DOHH2 (cell line): ENCODE measurements at regions not wholly inside any gene's neighbourhood (a gene's known extent, or its start where the extent isn't known, plus 50 kb on each side); places are given as distances from the start of the nearest gene placed in this dataset.

ENCODE experiments used
- H3F3A ChIP-seq: fragments of 200-600 bp; sonication (generic), shearing (Covaris generic); 2 replicates; pipeline ENCODE4 v1.6.0; 2016; ENCODE audit warnings: antibody characterized with exemption, mild to moderate bottlenecking; ENCODE audit not compliant: control insufficient read depth, insufficient read depth
- H3K27ac ChIP-seq: fragments of 200-600 bp; sonication (generic); 2 replicates; pipeline ENCODE4 v1.5.1; 2014; ENCODE audit warnings: low read depth, mild to moderate bottlenecking, low read length, moderate library complexity
- H3K27me3 ChIP-seq: fragments of 200-600 bp; sonication (generic); 2 replicates; pipeline ENCODE4 v1.6.1; 2014; ENCODE audit warnings: mild to moderate bottlenecking, low read length, mixed read lengths; ENCODE audit not compliant: control insufficient read depth
- H3K36me3 ChIP-seq: fragments of 200-600 bp; sonication (generic); 2 replicates; pipeline ENCODE4 v1.6.1; 2014; ENCODE audit warnings: mild to moderate bottlenecking, low read length, moderate library complexity, mixed read lengths; ENCODE audit not compliant: control insufficient read depth
- H3K4me1 ChIP-seq: fragments of 200-600 bp; sonication (generic); 2 replicates; pipeline ENCODE4 v1.6.1; 2014; ENCODE audit warnings: mild to moderate bottlenecking, low read length, mixed read lengths; ENCODE audit not compliant: control insufficient read depth
- H3K4me2 ChIP-seq: fragments of 200-600 bp; sonication (generic); 2 replicates; pipeline ENCODE4 v1.6.0; 2014; ENCODE audit warnings: mild to moderate bottlenecking, low read length, moderate library complexity
- H3K4me3 ChIP-seq: fragments of 200-600 bp; sonication (generic); 2 replicates; pipeline ENCODE4 v1.5.1; 2014; ENCODE audit warnings: mild to moderate bottlenecking, low read length, mixed read lengths
- H3K79me2 ChIP-seq: fragments of 200-600 bp; sonication (generic); 2 replicates; pipeline ENCODE4 v1.6.1; 2014; ENCODE audit warnings: mild to moderate bottlenecking, low read length, mixed read lengths; ENCODE audit not compliant: control insufficient read depth
- H3K9me2 ChIP-seq: fragments of 200-600 bp; sonication (generic); replicated peaks from 2 replicates; pipeline ENCODE4 v1.6.1; 2014; ENCODE audit warnings: mild to moderate bottlenecking, low read length, mixed read lengths; ENCODE audit not compliant: control insufficient read depth
- H3K9me3 ChIP-seq: fragments of 200-600 bp; sonication (generic); 2 replicates; pipeline ENCODE4 v1.6.1; 2014; ENCODE audit warnings: antibody characterized with exemption, low read length, mixed read lengths; ENCODE audit not compliant: control insufficient read depth, insufficient read depth
- H4K20me1 ChIP-seq: fragments of 200-600 bp; sonication (generic); 2 replicates; pipeline ENCODE4 v1.6.0; 2014; ENCODE audit warnings: low read depth, mild to moderate bottlenecking, antibody characterized with exemption, low read length, moderate library complexity; ENCODE audit not compliant: control insufficient read depth, insufficient read depth
- CTCF ChIP-seq: fragments of 200-600 bp; sonication (generic); IDR thresholded peaks from one replicate; pipeline ENCODE4 v1.5.1; 2014; ENCODE audit warnings: antibody characterized with exemption, mild to moderate bottlenecking, low read depth, low read length; ENCODE audit not compliant: poor library complexity, severe bottlenecking
- EZH2phosphoT487 ChIP-seq: fragments of 200-600 bp; sonication (generic); IDR thresholded peaks from 2 replicates; pipeline ENCODE4 v1.6.1; 2017; ENCODE audit warnings: borderline replicate concordance, mild to moderate bottlenecking, antibody characterized with exemption, low read length, moderate library complexity, mixed read lengths

GRCh38 chr2:223267160-223267951 lies 215.4 kb downstream of the KCNE4 start:
- H3K79me2 ChIP-seq, result no peaks in the 10 kb centered on the region
- H4K20me1 ChIP-seq, result no peaks in the 10 kb centered on the region
- H3K4me2 ChIP-seq, result no peak overlapping the region
- H3K9me2 ChIP-seq, result no peaks in the 10 kb centered on the region
- H3K27ac ChIP-seq, result no peak overlapping the region
- TF ChIP-seq EZH2phosphoT487 (no peak), CTCF (no peak)
- no peaks in the 10 kb centered on the region for H3K36me3 ChIP-seq
- H3K4me3 ChIP-seq, result no peak overlapping the region
- no peaks in the 10 kb centered on the region for H3F3A ChIP-seq
- no peaks in the 10 kb centered on the region for H3K27me3 ChIP-seq
- H3K9me3 ChIP-seq, result no peaks in the 10 kb centered on the region
- H3K4me1 ChIP-seq, result no peaks in the 10 kb centered on the region

GRCh38 chr2:223269386-223269785 lies 217.4 kb downstream of the KCNE4 start:
- TF ChIP-seq EZH2phosphoT487 (no peak), CTCF (no peak)
- H3K9me3 ChIP-seq, result no peaks in the 10 kb centered on the region
- no peaks in the 10 kb centered on the region for H3K36me3 ChIP-seq
- no peak overlapping the region for H3K4me2 ChIP-seq
- no peaks in the 10 kb centered on the region for H4K20me1 ChIP-seq
- H3F3A ChIP-seq, result no peaks in the 10 kb centered on the region
- H3K4me3 ChIP-seq, result no peak overlapping the region
- no peaks in the 10 kb centered on the region for H3K27me3 ChIP-seq
- no peaks in the 10 kb centered on the region for H3K79me2 ChIP-seq
- H3K4me1 ChIP-seq, result no peaks in the 10 kb centered on the region
- no peaks in the 10 kb centered on the region for H3K9me2 ChIP-seq
- no peak overlapping the region for H3K27ac ChIP-seq

GRCh38 chr2:223270548-223270947 lies 218.6 kb downstream of the KCNE4 start:
- H3K27ac ChIP-seq, result no peak overlapping the region
- no peaks in the 10 kb centered on the region for H3K4me1 ChIP-seq
- H3K9me2 ChIP-seq, result no peaks in the 10 kb centered on the region
- no peak overlapping the region for H3K4me3 ChIP-seq
- no peaks in the 10 kb centered on the region for H3K79me2 ChIP-seq
- no peaks in the 10 kb centered on the region for H3K27me3 ChIP-seq
- no peaks in the 10 kb centered on the region for H3K9me3 ChIP-seq
- H3F3A ChIP-seq, result no peaks in the 10 kb centered on the region
- H3K4me2 ChIP-seq, result no peak overlapping the region
- TF ChIP-seq EZH2phosphoT487, result no peak
- no peak for TF ChIP-seq CTCF
- no peaks in the 10 kb centered on the region for H4K20me1 ChIP-seq
- no peaks in the 10 kb centered on the region for H3K36me3 ChIP-seq
